ENCODE measurements at regions not wholly inside any gene's neighbourhood (a gene's known extent, or its start where the extent isn't known, plus 50 kb on each side); places are given as distances from the start of the nearest gene placed in this dataset.
"Not testable (repeated sequence)": the region's sequence is repeated elsewhere in the genome, so short reads cannot be mapped to it uniquely, and the experiment has no call there.

GRCh38 chr1:112826217-112826944 is 111.2 kb upstream of the PPM1J start:
- peak overlapping the region; percentile 99 for H3K27ac Mint-ChIP-seq
- no peaks in the 10 kb centered on the region for H3K9me3 Mint-ChIP-seq
- peaks cover 4% of the 10 kb centered on the region for H3K4me1 ChIP-seq (ENCODE audit: control insufficient read depth, insufficient read depth, low read length)
- H3K4me3 ChIP-seq (ENCODE audit: low read length) = peak overlapping the region; percentile 92
- peaks cover 32% of the 10 kb centered on the region for H3K36me3 ChIP-seq (ENCODE audit: control insufficient read depth, insufficient read depth, low read length)
- peaks cover 2% of the 10 kb centered on the region for H3K9me3 ChIP-seq (ENCODE audit: control insufficient read depth, low read length)
- peak; percentile 81 for DNase-seq
- H3K27me3 Mint-ChIP-seq (ENCODE audit: insufficient read depth) = no peaks in the 10 kb centered on the region
- no peak overlapping the region for H3K4me3 Mint-ChIP-seq
- peak overlapping the region; percentile 56 for H3K27ac ChIP-seq (ENCODE audit: low read depth, low read length)
- TF ChIP-seq CTCF (conservative IDR thresholded peaks at IDR 0.05) = no peak
- H3K9ac ChIP-seq (ENCODE audit: extremely low read depth, low read length, poor library complexity, severe bottlenecking) = peak overlapping the region; percentile 82
- peaks cover 34% of the 10 kb centered on the region for H3K36me3 Mint-ChIP-seq (ENCODE audit: low read depth)
- no peaks in the 10 kb centered on the region for H3K27me3 ChIP-seq (ENCODE audit: control insufficient read depth, insufficient read depth, low read length, poor library complexity, severe bottlenecking)
- 42 to 71% methylated on average over 12 to 16 of the region's 16 CpGs for WGBS, 2 experiments (ENCODE audit: insufficient coverage in 1 of 2, insufficient read length in 1 of 2)
- peaks cover 42% of the 10 kb centered on the region for H3K4me1 Mint-ChIP-seq

GRCh38 chr1:112825563-112826216 is 110.6 kb upstream of the PPM1J start:
- DNase-seq = peak; percentile 77
- H3K4me1 ChIP-seq (ENCODE audit: control insufficient read depth, insufficient read depth, low read length) = not testable (repeated sequence)
- H3K4me1 Mint-ChIP-seq = peaks cover 42% of the 10 kb centered on the region

GRCh38 chr1:112825075-112825474 is 109.9 kb upstream of the PPM1J start:
- Mint-ChIP-seq H3K36me3 (ENCODE audit: low read depth) (peaks cover 22% of the 10 kb centered on the region), H3K27ac (peak overlapping the region; percentile 99), H3K4me1 (peaks cover 44% of the 10 kb centered on the region)
- H3K27me3 Mint-ChIP-seq (ENCODE audit: insufficient read depth); H3K27me3 ChIP-seq (ENCODE audit: control insufficient read depth, insufficient read depth, low read length, poor library complexity, severe bottlenecking); H3K9me3 Mint-ChIP-seq; H3K27ac ChIP-seq (ENCODE audit: low read depth, low read length); H3K4me3 Mint-ChIP-seq; H3K9me3 ChIP-seq (ENCODE audit: control insufficient read depth, low read length); DNase-seq; H3K4me1 ChIP-seq (ENCODE audit: control insufficient read depth, insufficient read depth, low read length): not testable (repeated sequence)
- peak overlapping the region; percentile 82 for H3K9ac ChIP-seq (ENCODE audit: extremely low read depth, low read length, poor library complexity, severe bottlenecking)
- H3K4me3 ChIP-seq (ENCODE audit: low read length) = peak overlapping the region; percentile 92
- H3K36me3 ChIP-seq (ENCODE audit: control insufficient read depth, insufficient read depth, low read length) = peaks cover 31% of the 10 kb centered on the region
- WGBS, 2 experiments (ENCODE audit: insufficient coverage in 1 of 2, insufficient read length in 1 of 2) = 35 to 87% methylated on average over 4 to 6 of the region's 6 CpGs

More at GRCh38 chr1:112825563-112826216, 110.6 kb upstream of the PPM1J start:
- not testable (repeated sequence) for H3K4me3 Mint-ChIP-seq; H3K9me3 ChIP-seq (ENCODE audit: control insufficient read depth, low read length); H3K27me3 ChIP-seq (ENCODE audit: control insufficient read depth, insufficient read depth, low read length, poor library complexity, severe bottlenecking); H3K27me3 Mint-ChIP-seq (ENCODE audit: insufficient read depth); H3K9me3 Mint-ChIP-seq
- peak overlapping the region; percentile 82 for H3K9ac ChIP-seq (ENCODE audit: extremely low read depth, low read length, poor library complexity, severe bottlenecking)
- peaks cover 29% of the 10 kb centered on the region for H3K36me3 Mint-ChIP-seq (ENCODE audit: low read depth)
- H3K27ac Mint-ChIP-seq = peak overlapping the region; percentile 99
- H3K4me3 ChIP-seq (ENCODE audit: low read length) = peak overlapping the region; percentile 92
- H3K27ac ChIP-seq (ENCODE audit: low read depth, low read length) = peak overlapping the region; percentile 56
- 14 to 49% methylated on average over 5 to 7 of the region's 7 CpGs for WGBS, 2 experiments (ENCODE audit: insufficient coverage in 1 of 2, insufficient read length in 1 of 2)
- H3K36me3 ChIP-seq (ENCODE audit: control insufficient read depth, insufficient read depth, low read length) = peaks cover 31% of the 10 kb centered on the region

GRCh38 chr1:112821307-112822063 is 106.4 kb upstream of the PPM1J start:
- Mint-ChIP-seq H3K4me1 (peaks cover 35% of the 10 kb centered on the region), H3K36me3 (ENCODE audit: low read depth) (peaks cover 33% of the 10 kb centered on the region)
- Histone ChIP-seq H3K9ac (ENCODE audit: extremely low read depth, low read length, poor library complexity, severe bottlenecking) (peak overlapping the region; percentile 34), H3K4me3 (ENCODE audit: low read length) (peak overlapping the region; percentile 92), H3K36me3 (ENCODE audit: control insufficient read depth, insufficient read depth, low read length) (peaks cover 44% of the 10 kb centered on the region)
- not testable (repeated sequence) for H3K27ac Mint-ChIP-seq; H3K27me3 Mint-ChIP-seq (ENCODE audit: insufficient read depth); H3K4me1 ChIP-seq (ENCODE audit: control insufficient read depth, insufficient read depth, low read length); H3K27ac ChIP-seq (ENCODE audit: low read depth, low read length); DNase-seq; H3K4me3 Mint-ChIP-seq; H3K27me3 ChIP-seq (ENCODE audit: control insufficient read depth, insufficient read depth, low read length, poor library complexity, severe bottlenecking); H3K9me3 Mint-ChIP-seq; H3K9me3 ChIP-seq (ENCODE audit: control insufficient read depth, low read length)
- 55 to 63% methylated on average over 7 of the region's 7 CpGs for WGBS, 2 experiments (ENCODE audit: insufficient coverage in 1 of 2, insufficient read length in 1 of 2)

Data from endodermal cell (in vitro differentiated cells).